DOHH2 (cell line): ENCODE measurements at regions not wholly inside any gene's neighbourhood (a gene's known extent, or its start where the extent isn't known, plus 50 kb on each side); places are given as distances from the start of the nearest gene placed in this dataset.
"Not testable (repeated sequence)": the region's sequence is repeated elsewhere in the genome, so short reads cannot be mapped to it uniquely, and the experiment has no call there.

Experiments used
- CTCF ChIP-seq: fragments of 200-600 bp; sonication (generic); IDR thresholded peaks from one replicate; pipeline ENCODE4 v1.5.1; 2014; ENCODE audit warnings: antibody characterized with exemption, mild to moderate bottlenecking, low read depth, low read length; ENCODE audit not compliant: poor library complexity, severe bottlenecking
- EZH2phosphoT487 ChIP-seq: fragments of 200-600 bp; sonication (generic); IDR thresholded peaks from 2 replicates; pipeline ENCODE4 v1.6.1; 2017; ENCODE audit warnings: borderline replicate concordance, mild to moderate bottlenecking, antibody characterized with exemption, low read length, moderate library complexity, mixed read lengths

GRCh38 chr4:60696062-60696461, 504.1 kb upstream of the ADGRL3 start:
- not testable (repeated sequence) for TF ChIP-seq CTCF, EZH2phosphoT487
